H1 (cell line): ENCODE measurements at regions not wholly inside any gene's neighbourhood (a gene's known extent, or its start where the extent isn't known, plus 50 kb on each side); places are given as distances from the start of the nearest gene placed in this dataset.

Source experiments
- ATF3 ChIP-seq: IDR thresholded peaks from 2 replicates; pipeline ENCODE4 v1.6.1; 2011; ENCODE audit warnings: low read depth, mild to moderate bottlenecking, low read length; ENCODE audit not compliant: insufficient read depth

GRCh38 chr5:167594750-167595149 is 696.7 kb upstream of the WWC1 start (continued):
- no peak for TF ChIP-seq ATF3
